ENCODE measurements at regions not wholly inside any gene's neighbourhood (a gene's known extent, or its start where the extent isn't known, plus 50 kb on each side); places are given as distances from the start of the nearest gene placed in this dataset.

DNA sequence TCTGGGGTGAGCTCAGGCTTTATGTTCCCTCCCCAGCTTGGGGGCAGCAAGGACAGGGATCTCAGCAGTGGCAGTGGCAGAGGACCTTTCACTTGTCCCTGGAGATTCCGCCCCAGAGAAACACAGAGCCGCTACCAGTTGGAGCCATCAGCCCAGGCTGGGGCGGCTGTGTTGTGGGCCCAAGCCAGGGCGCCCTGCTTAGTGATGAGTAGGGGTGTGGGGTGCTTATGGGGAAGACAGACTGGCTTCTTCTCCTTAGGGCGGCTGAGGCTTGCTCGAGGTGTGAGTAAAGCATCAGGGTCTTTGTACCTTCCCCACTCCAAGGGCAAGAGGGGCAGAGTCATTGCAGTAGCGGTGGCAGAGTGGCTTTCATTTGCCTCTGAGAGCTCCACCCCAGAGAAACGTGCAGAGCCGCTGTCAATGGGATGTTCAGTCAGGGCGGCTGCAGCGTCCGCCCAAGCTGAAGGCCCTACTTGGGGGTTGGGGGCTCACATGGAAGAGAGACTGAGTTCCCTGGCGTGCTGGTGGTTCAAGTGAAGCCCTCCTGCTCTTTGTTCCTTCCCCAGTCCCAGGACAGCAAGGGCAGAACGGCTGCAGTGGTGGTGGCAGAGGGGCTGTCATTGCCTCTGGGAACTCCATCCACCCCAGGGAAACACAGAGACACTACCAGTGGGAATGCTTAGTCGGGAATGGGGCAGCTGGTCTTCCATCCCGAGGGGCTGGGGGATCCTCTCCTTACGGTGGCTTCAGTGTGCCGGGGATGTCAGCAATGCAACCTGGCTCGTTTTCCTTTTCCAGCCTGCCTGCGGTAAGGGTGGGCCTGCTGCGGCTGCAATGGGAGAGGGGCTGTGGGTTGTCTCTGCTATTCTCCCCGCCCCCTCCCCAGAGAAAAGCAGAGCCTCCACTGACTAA lies 2142.5 kb upstream of the TENM3 start:
- no peaks in the 10 kb centered on the region for H3K36me3 ChIP-seq (ENCODE audit: control insufficient read depth, insufficient read depth, low read length)
- DNase-seq, result no peak
- H3K4me3 ChIP-seq (ENCODE audit: low read length), result no peak overlapping the region
- no peak overlapping the region for H2BK15ac ChIP-seq (replicated peaks; ENCODE audit: low read depth)
- no peaks in the 10 kb centered on the region for H3K4me1 ChIP-seq (ENCODE audit: control insufficient read depth, low read depth, low read length)
- H4K8ac ChIP-seq (ENCODE audit: low read depth, low read length), result no peak overlapping the region
- no peak overlapping the region for H2BK120ac ChIP-seq (ENCODE audit: low read depth, low read length)
- H3K18ac ChIP-seq (ENCODE audit: low read length), result no peak overlapping the region
- no peaks in the 10 kb centered on the region for H3K79me1 ChIP-seq (ENCODE audit: low read length)
- no peak overlapping the region for H3K4ac ChIP-seq (ENCODE audit: low read depth, low read length)
- no peak overlapping the region for H3K9ac ChIP-seq (ENCODE audit: low read length)
- H3K79me2 ChIP-seq (ENCODE audit: control insufficient read depth, insufficient read depth, low read length), result no peaks in the 10 kb centered on the region
- H3K23ac ChIP-seq (ENCODE audit: low read length), result no peak overlapping the region
- H3K27me3 ChIP-seq (ENCODE audit: insufficient read depth, low read length, poor library complexity), result no peaks in the 10 kb centered on the region
- WGBS (ENCODE audit: extremely low coverage, insufficient coverage, low lambda C conversion rate), result no CpG with 5 or more reads among the region's 22 CpGs
- H3K4me2 ChIP-seq (ENCODE audit: low read length), result no peak overlapping the region
- H4K5ac ChIP-seq (ENCODE audit: low read length), result no peak overlapping the region
- H3K56ac ChIP-seq (ENCODE audit: low read length), result no peak overlapping the region
- H3K27ac ChIP-seq (ENCODE audit: low read depth, low read length), result no peak overlapping the region
- no peak overlapping the region for H2BK5ac ChIP-seq (ENCODE audit: low read length)
- H2AK5ac ChIP-seq (ENCODE audit: low read length), result no peak overlapping the region

DNA sequence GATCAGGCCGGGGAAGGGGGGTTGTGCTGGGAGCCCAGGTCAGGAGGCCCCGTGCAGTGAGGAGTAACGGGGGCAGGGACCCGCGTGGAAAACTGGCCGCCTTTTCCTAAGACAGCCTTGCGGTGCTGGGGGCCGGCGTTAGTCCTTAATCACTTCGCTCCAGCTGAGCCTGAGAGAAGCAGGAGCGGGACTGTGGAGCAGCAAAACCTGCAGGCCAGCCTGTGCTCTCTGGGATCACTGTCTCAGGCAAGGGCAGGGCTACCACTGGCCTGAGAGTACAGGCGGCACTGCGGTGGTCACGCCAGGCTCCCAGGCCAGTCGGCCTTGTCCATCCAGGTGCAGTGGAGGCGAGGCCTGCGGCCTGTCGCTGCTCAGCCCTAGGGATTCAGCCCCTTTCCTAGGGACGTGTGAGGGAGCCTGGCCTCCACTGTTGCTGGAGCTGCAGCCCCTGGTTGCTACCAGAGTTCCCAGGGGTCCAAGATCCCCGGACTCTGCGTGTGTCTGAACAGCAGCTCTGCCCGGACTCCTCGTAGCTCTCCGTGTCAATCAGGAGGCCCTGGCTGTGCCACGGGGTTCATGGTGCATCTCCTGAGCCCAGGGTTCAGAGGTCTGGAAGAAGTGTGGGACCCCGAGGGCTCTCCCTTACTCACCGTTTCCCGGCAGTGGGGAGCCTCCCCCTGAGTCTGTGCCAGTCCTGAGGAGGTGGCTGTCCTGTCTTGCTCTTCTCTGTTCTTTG lies 2141.7 kb upstream of the TENM3 start:
- H3K79me1 ChIP-seq (ENCODE audit: low read length), result no peaks in the 10 kb centered on the region
- no peaks in the 10 kb centered on the region for H3K27me3 ChIP-seq (ENCODE audit: insufficient read depth, low read length, poor library complexity)
- DNase-seq, result no peak
- H3K27ac ChIP-seq (ENCODE audit: low read depth, low read length), result no peak overlapping the region
- no peak overlapping the region for H2BK120ac ChIP-seq (ENCODE audit: low read depth, low read length)
- no peaks in the 10 kb centered on the region for H3K36me3 ChIP-seq (ENCODE audit: control insufficient read depth, insufficient read depth, low read length)
- H3K4ac ChIP-seq (ENCODE audit: low read depth, low read length), result no peak overlapping the region
- no peak overlapping the region for H3K4me3 ChIP-seq (ENCODE audit: low read length)
- no peak overlapping the region for H2BK15ac ChIP-seq (replicated peaks; ENCODE audit: low read depth)
- no peaks in the 10 kb centered on the region for H3K79me2 ChIP-seq (ENCODE audit: control insufficient read depth, insufficient read depth, low read length)
- H3K23ac ChIP-seq (ENCODE audit: low read length), result no peak overlapping the region
- H3K18ac ChIP-seq (ENCODE audit: low read length), result no peak overlapping the region
- H4K8ac ChIP-seq (ENCODE audit: low read depth, low read length), result no peak overlapping the region
- H2BK5ac ChIP-seq (ENCODE audit: low read length), result no peak overlapping the region
- WGBS (ENCODE audit: extremely low coverage, insufficient coverage, low lambda C conversion rate), result no CpG with 5 or more reads among the region's 28 CpGs
- H4K5ac ChIP-seq (ENCODE audit: low read length), result no peak overlapping the region
- no peak overlapping the region for H3K4me2 ChIP-seq (ENCODE audit: low read length)
- no peak overlapping the region for H3K9ac ChIP-seq (ENCODE audit: low read length)
- H3K56ac ChIP-seq (ENCODE audit: low read length), result no peak overlapping the region
- no peaks in the 10 kb centered on the region for H3K4me1 ChIP-seq (ENCODE audit: control insufficient read depth, low read depth, low read length)
- no peak overlapping the region for H2AK5ac ChIP-seq (ENCODE audit: low read length)

DNA sequence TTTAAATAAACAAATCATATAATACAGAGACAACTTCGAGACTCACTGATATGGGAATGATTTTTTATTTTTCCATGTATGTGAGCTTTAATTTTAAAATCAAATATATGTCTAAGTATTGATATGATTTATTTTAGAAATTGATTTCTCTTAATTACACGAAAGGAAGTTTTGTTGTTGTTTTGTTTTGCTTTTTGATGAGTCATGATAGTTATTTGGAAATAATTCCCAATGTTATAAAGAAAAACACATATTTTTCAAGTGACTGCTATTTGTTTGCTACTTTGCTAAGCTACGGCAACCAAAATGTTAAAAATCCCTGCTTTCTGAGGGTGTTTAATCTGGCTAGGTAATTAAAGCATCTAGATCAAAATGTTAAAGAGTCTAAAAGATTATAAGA lies 2139.4 kb upstream of the TENM3 start:
- Histone ChIP-seq H4K8ac (ENCODE audit: low read depth, low read length) (no peak overlapping the region), H3K4me3 (ENCODE audit: low read length) (no peak overlapping the region), H3K23ac (ENCODE audit: low read length) (no peak overlapping the region), H2BK5ac (ENCODE audit: low read length) (no peak overlapping the region), H3K79me1 (ENCODE audit: low read length) (no peaks in the 10 kb centered on the region), H4K5ac (ENCODE audit: low read length) (no peak overlapping the region), H2AK5ac (ENCODE audit: low read length) (no peak overlapping the region), H3K79me2 (ENCODE audit: control insufficient read depth, insufficient read depth, low read length) (no peaks in the 10 kb centered on the region), H3K4ac (ENCODE audit: low read depth, low read length) (no peak overlapping the region), H3K27me3 (ENCODE audit: insufficient read depth, low read length, poor library complexity) (no peaks in the 10 kb centered on the region), H2BK120ac (ENCODE audit: low read depth, low read length) (no peak overlapping the region), H3K4me1 (ENCODE audit: control insufficient read depth, low read depth, low read length) (no peaks in the 10 kb centered on the region), H3K18ac (ENCODE audit: low read length) (no peak overlapping the region), H3K56ac (ENCODE audit: low read length) (no peak overlapping the region), H3K36me3 (ENCODE audit: control insufficient read depth, insufficient read depth, low read length) (no peaks in the 10 kb centered on the region), H3K27ac (ENCODE audit: low read depth, low read length) (no peak overlapping the region), H2BK15ac (replicated peaks; ENCODE audit: low read depth) (no peak overlapping the region), H3K9ac (ENCODE audit: low read length) (no peak overlapping the region), H3K4me2 (ENCODE audit: low read length) (no peak overlapping the region)
- 100% methylated on average over 1 of the region's 3 CpGs for WGBS (ENCODE audit: extremely low coverage, insufficient coverage, low lambda C conversion rate)
- DNase-seq, result no peak

DNA sequence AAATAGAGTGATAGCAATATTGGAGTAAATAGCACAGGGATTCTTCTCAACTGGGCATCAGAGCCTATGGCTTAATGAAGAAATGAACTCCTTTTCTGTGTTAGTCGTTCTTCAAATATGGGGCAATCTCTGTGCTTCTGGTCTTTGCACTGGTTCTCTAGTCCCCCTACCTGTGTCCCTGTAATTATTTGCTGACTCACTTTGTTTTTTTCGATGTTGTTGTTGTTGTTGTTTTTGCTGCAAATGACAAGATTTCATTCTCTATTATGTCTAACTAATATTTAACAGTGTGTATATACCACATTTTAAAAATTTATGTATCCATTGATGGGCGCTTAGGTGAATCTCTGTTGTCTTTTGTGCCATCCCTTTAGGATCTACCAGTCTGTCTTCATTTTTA lies 2137.8 kb upstream of the TENM3 start:
- Histone ChIP-seq H3K4ac (ENCODE audit: low read depth, low read length) (no peak overlapping the region), H3K4me1 (ENCODE audit: control insufficient read depth, low read depth, low read length) (no peaks in the 10 kb centered on the region), H4K5ac (ENCODE audit: low read length) (no peak overlapping the region), H3K79me1 (ENCODE audit: low read length) (no peaks in the 10 kb centered on the region), H3K56ac (ENCODE audit: low read length) (no peak overlapping the region), H3K27me3 (ENCODE audit: insufficient read depth, low read length, poor library complexity) (no peaks in the 10 kb centered on the region), H3K27ac (ENCODE audit: low read depth, low read length) (no peak overlapping the region), H4K8ac (ENCODE audit: low read depth, low read length) (no peak overlapping the region), H3K9ac (ENCODE audit: low read length) (no peak overlapping the region), H2BK15ac (replicated peaks; ENCODE audit: low read depth) (no peak overlapping the region), H3K4me3 (ENCODE audit: low read length) (no peak overlapping the region), H3K18ac (ENCODE audit: low read length) (no peak overlapping the region), H2BK120ac (ENCODE audit: low read depth, low read length) (no peak overlapping the region), H3K4me2 (ENCODE audit: low read length) (no peak overlapping the region), H3K79me2 (ENCODE audit: control insufficient read depth, insufficient read depth, low read length) (no peaks in the 10 kb centered on the region), H2AK5ac (ENCODE audit: low read length) (no peak overlapping the region), H3K23ac (ENCODE audit: low read length) (no peak overlapping the region), H3K36me3 (ENCODE audit: control insufficient read depth, insufficient read depth, low read length) (no peaks in the 10 kb centered on the region), H2BK5ac (ENCODE audit: low read length) (no peak overlapping the region)
- no peak for DNase-seq
- no CpG with 5 or more reads among the region's 3 CpGs for WGBS (ENCODE audit: extremely low coverage, insufficient coverage, low lambda C conversion rate)

DNA sequence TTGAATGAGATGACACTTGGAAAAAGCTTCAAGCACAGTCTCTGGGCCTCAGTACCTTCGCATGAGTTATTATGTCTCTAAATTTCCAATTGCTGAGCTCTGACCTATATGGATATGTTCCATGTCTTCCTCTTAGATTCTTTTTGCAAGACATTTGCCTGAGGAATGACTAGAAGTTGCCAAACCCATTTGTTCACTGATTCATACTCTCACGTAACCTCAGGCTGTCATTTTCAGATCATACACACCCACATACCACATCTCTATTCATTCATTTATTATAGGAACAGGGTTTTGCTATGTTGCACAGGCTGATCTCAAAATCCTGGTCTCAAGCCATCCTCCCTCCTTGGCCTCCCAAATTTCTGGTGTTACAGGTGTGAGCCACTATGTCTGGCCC lies 2137.1 kb upstream of the TENM3 start:
- Histone ChIP-seq H3K4me1 (ENCODE audit: control insufficient read depth, low read depth, low read length) (no peaks in the 10 kb centered on the region), H4K8ac (ENCODE audit: low read depth, low read length) (no peak overlapping the region), H2BK15ac (replicated peaks; ENCODE audit: low read depth) (no peak overlapping the region)

More for the DNA sequence above, 2137.1 kb upstream of the TENM3 start:
- H2AK5ac ChIP-seq (ENCODE audit: low read length), result no peak overlapping the region
- H3K79me1 ChIP-seq (ENCODE audit: low read length), result no peaks in the 10 kb centered on the region
- H3K36me3 ChIP-seq (ENCODE audit: control insufficient read depth, insufficient read depth, low read length), result no peaks in the 10 kb centered on the region
- WGBS (ENCODE audit: extremely low coverage, insufficient coverage, low lambda C conversion rate), result no CpG with 5 or more reads among the region's 2 CpGs
- H4K5ac ChIP-seq (ENCODE audit: low read length), result no peak overlapping the region
- H3K9ac ChIP-seq (ENCODE audit: low read length), result no peak overlapping the region
- no peak overlapping the region for H2BK120ac ChIP-seq (ENCODE audit: low read depth, low read length)
- no peak overlapping the region for H3K4ac ChIP-seq (ENCODE audit: low read depth, low read length)
- no peak overlapping the region for H3K23ac ChIP-seq (ENCODE audit: low read length)
- H3K27me3 ChIP-seq (ENCODE audit: insufficient read depth, low read length, poor library complexity), result no peaks in the 10 kb centered on the region
- no peak overlapping the region for H3K4me2 ChIP-seq (ENCODE audit: low read length)
- DNase-seq, result no peak
- no peaks in the 10 kb centered on the region for H3K79me2 ChIP-seq (ENCODE audit: control insufficient read depth, insufficient read depth, low read length)
- no peak overlapping the region for H3K4me3 ChIP-seq (ENCODE audit: low read length)
- H3K56ac ChIP-seq (ENCODE audit: low read length), result no peak overlapping the region
- no peak overlapping the region for H3K27ac ChIP-seq (ENCODE audit: low read depth, low read length)
- H2BK5ac ChIP-seq (ENCODE audit: low read length), result no peak overlapping the region
- H3K18ac ChIP-seq (ENCODE audit: low read length), result no peak overlapping the region

Measured in mesendoderm (in vitro differentiated cells).